Tibial nerve (tissue), 4 donors: ENCODE measurements at regions not wholly inside any gene's neighbourhood (a gene's known extent, or its start where the extent isn't known, plus 50 kb on each side); places are given as distances from the start of the nearest gene placed in this dataset.

Experiments
- DNase-seq, 2 donors: peaks; one replicate each; pipeline ENCODE4 v3.0.0-alpha.2; 2019; ENCODE audit warnings: low spot score in 2 of 2
- H3K27ac ChIP-seq, 4 donors: fragments of 200-600 bp; sonication (generic) in 3 of 4; one replicate each; pipeline ENCODE4 v1.5.1; 2017 to 2019; ENCODE audit warnings: mild to moderate bottlenecking in 1 of 4
- H3K27me3 ChIP-seq, 2 donors: fragments of 200-600 bp; sonication (generic) in 1 of 2; one replicate each; pipeline versions ENCODE4 v1.5.1 to v1.6.0; 2017 to 2019
- H3K36me3 ChIP-seq, 3 donors: fragments of 200-600 bp; sonication (generic); one replicate each; pipeline ENCODE4 v1.5.1; 2018 to 2019
- H3K4me1 ChIP-seq, 4 donors: fragments of 200-600 bp; sonication (generic) in 3 of 4; one replicate each; pipeline ENCODE4 v1.5.1; 2017 to 2019
- H3K4me3 ChIP-seq, 4 donors: fragments of 200-600 bp; sonication (generic) in 3 of 4; one replicate each; pipeline ENCODE4 v1.5.1; 2017 to 2019; ENCODE audit warnings: mild to moderate bottlenecking in 1 of 4, moderate library complexity in 1 of 4
- H3K9me3 ChIP-seq, 4 donors: fragments of 200-600 bp; sonication (generic) in 3 of 4; one replicate each; pipeline ENCODE4 v1.5.1; 2017 to 2019
- CTCF ChIP-seq, 5 experiments: fragments of 200-600 bp in 3 of 5; fragments of 450-650 bp in 2 of 5; sonication (generic) in 3 of 5; IDR thresholded peaks; one replicate each; pipeline ENCODE4 v1.5.1; 2016 to 2019; ENCODE audit warnings: antibody characterized with exemption in 5 of 5, mild to moderate bottlenecking in 3 of 5, moderate library complexity in 2 of 5
- EP300 ChIP-seq, 2 donors: sonication (generic); formaldehyde crosslinking; IDR thresholded peaks; one replicate each; pipeline ENCODE4 v1.6.1; 2017; ENCODE audit warnings: antibody characterized with exemption in 2 of 2, mild to moderate bottlenecking in 1 of 2
- POLR2A ChIP-seq, 2 donors: fragments of 450-650 bp; IDR thresholded peaks; one replicate each; pipeline ENCODE4 v1.6.1; 2017; ENCODE audit warnings: antibody characterized with exemption in 2 of 2, mild to moderate bottlenecking in 2 of 2, moderate library complexity in 2 of 2
- WGBS, 2 donors: methylation state at CpG; one replicate each; pipeline ENCODE4 v1.1.5; 2018; 5-methylcytosine and 5-hydroxymethylcytosine counted together

GRCh38 chr16:51401673-51402072 lies 250.6 kb upstream of the SALL1 start:
- TF ChIP-seq POLR2A (IDR thresholded peaks at IDR 0.05) = no peak
- TF ChIP-seq EP300 (IDR thresholded peaks at IDR 0.05) = no peak
- TF ChIP-seq CTCF (IDR thresholded peaks at IDR 0.05) = no peak
- H3K4me3 ChIP-seq = no peak overlapping the region
- no peaks in the 10 kb centered on the region for H3K36me3 ChIP-seq
- DNase-seq = no peak
- no peak overlapping the region for H3K27ac ChIP-seq
- no peaks in the 10 kb centered on the region for H3K27me3 ChIP-seq
- H3K4me1 ChIP-seq = no peaks in the 10 kb centered on the region
- H3K9me3 ChIP-seq = no peaks in the 10 kb centered on the region
- 85 to 89% methylated on average over 2 of the region's 2 CpGs for WGBS, 2 donors

GRCh38 chr16:51399908-51400670 lies 249.0 kb upstream of the SALL1 start:
- Histone ChIP-seq H3K27ac (no peak overlapping the region), H3K36me3 (no peaks in the 10 kb centered on the region), H3K27me3 (no peaks in the 10 kb centered on the region), H3K9me3 (no peaks in the 10 kb centered on the region), H3K4me1 (no peaks in the 10 kb centered on the region), H3K4me3 (no peak overlapping the region)
- DNase-seq = no peak
- 84 to 91% methylated on average over 5 of the region's 5 CpGs for WGBS, 2 donors
- no peak for TF ChIP-seq POLR2A (IDR thresholded peaks at IDR 0.05)
- no peak for TF ChIP-seq CTCF (IDR thresholded peaks at IDR 0.05)
- no peak for TF ChIP-seq EP300 (IDR thresholded peaks at IDR 0.05)

GRCh38 chr16:51394421-51394820 lies 243.4 kb upstream of the SALL1 start:
- Histone ChIP-seq H3K36me3 (no peaks in the 10 kb centered on the region), H3K4me1 (no peaks in the 10 kb centered on the region), H3K27me3 (no peaks in the 10 kb centered on the region), H3K9me3 (peaks cover 0 to 6% (median 1%) of the 10 kb centered on the region in 4 donors), H3K27ac (no peak overlapping the region), H3K4me3 (no peak overlapping the region)
- no peak for DNase-seq
- TF ChIP-seq POLR2A (IDR thresholded peaks at IDR 0.05) = no peak
- no peak for TF ChIP-seq CTCF (IDR thresholded peaks at IDR 0.05)
- no peak for TF ChIP-seq EP300 (IDR thresholded peaks at IDR 0.05)

GRCh38 chr16:51393381-51394005 lies 242.4 kb upstream of the SALL1 start:
- Histone ChIP-seq H3K36me3 (no peaks in the 10 kb centered on the region), H3K9me3 (peaks cover 0 to 15% (median 3%) of the 10 kb centered on the region in 4 donors), H3K4me1 (no peaks in the 10 kb centered on the region), H3K27me3 (no peaks in the 10 kb centered on the region), H3K4me3 (no peak overlapping the region), H3K27ac (no peak overlapping the region)
- 85 to 87% methylated on average over 2 of the region's 2 CpGs for WGBS, 2 donors
- DNase-seq = no peak
- no peak for TF ChIP-seq POLR2A (IDR thresholded peaks at IDR 0.05)
- TF ChIP-seq EP300 (IDR thresholded peaks at IDR 0.05) = no peak
- no peak for TF ChIP-seq CTCF (IDR thresholded peaks at IDR 0.05)

- H3K4me1 ChIP-seq = no peaks in the 10 kb centered on the region
- peaks cover 0 to 15% (median 3%) of the 10 kb centered on the region in 4 donors for H3K9me3 ChIP-seq
- no peak overlapping the region for H3K4me3 ChIP-seq
- no peak overlapping the region for H3K27ac ChIP-seq
- H3K27me3 ChIP-seq = no peaks in the 10 kb centered on the region
- no peaks in the 10 kb centered on the region for H3K36me3 ChIP-seq
- WGBS, 2 donors = 26 to 27% methylated on average over 16 of the region's 16 CpGs
- no peak for TF ChIP-seq CTCF (IDR thresholded peaks at IDR 0.05)
- TF ChIP-seq EP300 (IDR thresholded peaks at IDR 0.05) = peak in 1 of 2 donors; percentile 25
- no peak for TF ChIP-seq POLR2A (IDR thresholded peaks at IDR 0.05)
- peak; percentile 37 to 66 for DNase-seq
These were observed 241.6 kb upstream of the SALL1 start for GRCh38 chr16:51392521-51393187.
